Left renal cortex interstitium (tissue), 4 donors: ENCODE measurements at regions not wholly inside any gene's neighbourhood (a gene's known extent, or its start where the extent isn't known, plus 50 kb on each side); places are given as distances from the start of the nearest gene placed in this dataset.
"Not testable (repeated sequence)": the region's sequence is repeated elsewhere in the genome, so short reads cannot be mapped to it uniquely, and the experiment has no call there.

Experiments
- DNase-seq, 4 donors: peaks; one replicate each; pipeline ENCODE4 v3.0.0-alpha.2; 2013; ENCODE audit warnings: low read depth in 4 of 4, low spot score in 2 of 4, missing footprints in 1 of 4

DNA sequence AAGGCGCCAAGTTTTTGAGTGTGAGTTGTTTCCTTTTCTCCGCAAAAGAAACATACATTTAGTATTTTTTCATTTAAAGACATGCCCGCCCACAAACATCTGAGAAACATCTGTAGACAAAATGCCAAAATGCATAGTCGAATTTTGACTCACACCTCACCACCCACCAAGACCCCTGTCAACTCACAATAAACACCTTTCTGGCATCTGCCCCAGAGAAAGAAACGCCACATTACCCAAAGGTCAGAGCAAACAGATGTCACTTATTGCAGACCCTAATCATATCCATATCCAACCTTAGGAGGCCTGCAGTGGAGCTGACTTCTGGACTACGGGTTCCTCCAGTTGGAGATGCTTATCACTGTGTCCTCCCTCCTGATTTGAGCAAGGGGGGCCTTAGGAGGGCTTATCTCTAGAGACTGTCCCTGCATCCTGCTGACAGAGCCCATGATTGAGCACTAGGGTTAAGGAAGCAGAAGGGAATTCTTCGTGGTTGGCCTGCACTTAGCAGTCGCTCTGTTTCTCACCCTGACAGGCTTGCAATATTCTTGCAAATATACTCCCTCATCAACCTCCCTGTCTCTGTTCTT lies 90.5 kb upstream of the TBX18 start:
- no peak for DNase-seq

DNA sequence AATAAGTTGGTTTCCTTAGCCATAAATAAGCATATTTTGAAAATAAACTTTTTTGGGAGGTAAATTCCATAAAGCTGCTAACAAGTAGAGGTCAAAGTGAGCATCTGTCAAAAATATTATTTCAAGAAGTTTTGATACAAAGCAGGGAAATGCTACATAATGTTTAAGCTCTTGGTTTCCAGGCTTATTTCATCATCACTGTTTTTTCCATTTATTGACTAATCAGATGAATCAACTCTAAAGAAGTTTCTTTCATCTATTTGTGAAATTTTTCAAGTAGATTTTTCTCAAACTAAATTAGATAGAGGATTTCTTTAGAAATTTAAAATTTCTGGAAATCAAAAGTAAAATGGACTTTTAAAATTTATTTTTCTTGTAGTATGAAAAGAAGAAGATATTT lies 89.5 kb upstream of the TBX18 start:
- no peak for DNase-seq

DNA sequence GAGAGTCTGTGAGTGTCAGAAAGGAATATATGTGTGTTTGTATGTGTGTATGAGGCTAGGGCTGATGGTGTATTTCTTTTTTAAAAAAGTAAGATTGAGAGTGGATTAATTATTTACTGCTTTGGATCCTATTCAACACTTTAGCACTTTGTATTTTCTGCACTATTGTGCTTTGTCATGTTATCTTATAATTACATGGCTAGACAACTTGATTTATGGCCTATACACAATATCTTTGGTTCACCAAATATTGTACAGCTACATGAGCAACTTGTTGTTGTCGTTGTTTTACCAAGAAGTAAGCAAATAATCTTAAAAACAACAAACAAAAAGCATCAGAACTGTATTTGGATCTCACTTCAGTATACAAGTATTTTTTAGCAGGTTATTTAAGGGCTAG lies 84.6 kb upstream of the TBX18 start:
- no peak for DNase-seq

DNA sequence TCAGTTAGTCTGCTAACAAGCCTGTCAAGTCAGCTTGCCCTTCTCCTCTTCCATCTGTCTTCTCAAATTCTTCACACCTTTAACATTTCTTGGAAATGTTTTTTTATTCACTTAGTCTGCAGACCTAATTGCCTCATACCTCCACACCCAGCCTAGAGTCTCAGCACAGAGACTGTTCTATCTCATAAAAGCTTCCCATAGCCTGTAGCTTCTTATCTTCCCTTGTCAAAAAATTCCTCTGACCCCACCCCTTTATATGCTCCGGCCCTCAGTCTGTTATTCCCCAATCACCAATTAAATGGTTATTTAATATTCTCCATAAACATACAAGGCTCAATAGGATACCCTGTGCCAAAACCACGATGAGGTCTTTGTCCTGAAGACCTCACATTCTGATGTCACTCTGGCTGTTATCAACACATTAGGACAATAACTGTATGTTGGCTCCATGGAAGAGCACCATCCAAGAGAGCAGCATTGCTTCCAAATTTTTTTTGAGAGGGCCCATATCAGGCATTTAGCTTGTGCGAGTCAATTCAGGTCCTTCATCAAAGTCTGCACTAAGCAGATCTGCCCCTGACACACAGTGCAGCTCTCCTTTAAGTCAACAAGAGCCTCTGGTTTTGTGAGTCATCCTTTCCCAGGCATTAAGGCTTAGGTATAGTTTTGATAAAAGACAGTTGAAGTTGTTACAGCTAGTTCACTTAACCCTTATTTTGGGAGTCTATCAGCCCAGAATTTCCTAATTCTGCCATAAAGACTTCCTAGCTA lies 83.2 kb upstream of the TBX18 start:
- DNase-seq, result no peak

DNA sequence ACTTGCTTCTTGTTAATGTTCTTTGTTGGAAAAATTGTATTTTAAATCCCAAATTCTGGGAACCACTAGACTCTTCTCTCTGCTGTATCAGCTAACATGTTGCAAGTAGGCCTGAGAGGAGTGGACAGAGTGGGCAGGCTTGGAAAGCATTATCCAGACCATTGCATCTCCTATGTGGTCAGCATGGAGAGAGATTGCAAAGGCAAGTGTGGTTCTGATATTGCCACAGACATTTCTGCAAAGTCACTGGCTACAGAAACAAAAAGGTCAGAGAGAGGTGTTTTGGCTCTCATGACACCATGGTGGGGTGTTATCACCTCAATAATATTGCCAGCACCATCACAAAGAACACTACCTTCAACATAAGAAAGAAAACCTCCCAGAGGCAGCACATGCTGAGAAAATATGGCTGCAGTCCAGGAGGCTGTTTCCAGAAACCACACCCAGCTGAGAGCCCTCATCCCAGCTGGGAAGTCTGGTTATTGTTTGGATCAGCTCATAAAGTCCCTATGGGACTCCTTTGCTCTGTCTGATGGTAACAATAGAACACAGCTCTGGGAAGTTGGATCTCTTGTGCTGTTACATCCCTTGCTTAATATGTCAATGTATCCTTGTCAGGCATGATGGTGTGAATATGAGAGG lies 78.2 kb upstream of the TBX18 start:
- no peak for DNase-seq

DNA sequence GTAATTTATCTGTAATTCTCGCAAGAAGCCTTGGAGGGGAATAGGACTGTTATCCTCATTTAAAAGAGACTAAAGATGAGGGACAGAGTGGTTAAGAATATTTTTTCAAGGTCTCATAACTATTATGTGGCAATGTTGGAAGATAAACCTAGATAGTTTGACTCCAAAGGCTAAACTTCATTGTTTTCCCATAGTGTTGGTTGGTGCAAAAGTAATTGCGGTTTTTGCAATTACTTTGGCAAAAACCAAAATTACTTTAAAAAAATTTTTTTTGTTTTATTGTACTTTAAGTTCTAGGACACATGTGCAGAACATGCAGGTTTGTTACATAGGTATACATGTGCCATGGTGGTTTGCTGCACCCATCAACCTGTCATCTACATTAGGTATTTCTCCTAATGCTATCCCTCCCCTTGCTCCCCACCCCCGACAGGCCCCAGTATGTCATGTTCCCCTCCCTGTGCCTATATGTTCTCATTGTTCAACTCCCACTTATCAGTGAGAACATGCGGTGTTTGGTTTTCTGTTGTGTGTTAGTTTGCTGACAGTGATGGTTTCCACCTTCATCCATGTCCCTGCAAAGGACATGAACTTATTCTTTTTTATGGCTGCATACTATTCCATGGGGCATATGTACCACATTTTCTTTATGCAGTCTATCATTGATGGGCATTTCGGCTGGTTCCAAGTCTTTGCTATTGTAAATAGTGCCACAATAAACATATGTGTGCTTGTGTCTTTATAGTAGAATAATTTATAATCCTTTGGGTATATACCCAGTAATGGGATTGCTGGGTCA lies 72.9 kb upstream of the TBX18 start:
- not testable (repeated sequence) for DNase-seq

DNA sequence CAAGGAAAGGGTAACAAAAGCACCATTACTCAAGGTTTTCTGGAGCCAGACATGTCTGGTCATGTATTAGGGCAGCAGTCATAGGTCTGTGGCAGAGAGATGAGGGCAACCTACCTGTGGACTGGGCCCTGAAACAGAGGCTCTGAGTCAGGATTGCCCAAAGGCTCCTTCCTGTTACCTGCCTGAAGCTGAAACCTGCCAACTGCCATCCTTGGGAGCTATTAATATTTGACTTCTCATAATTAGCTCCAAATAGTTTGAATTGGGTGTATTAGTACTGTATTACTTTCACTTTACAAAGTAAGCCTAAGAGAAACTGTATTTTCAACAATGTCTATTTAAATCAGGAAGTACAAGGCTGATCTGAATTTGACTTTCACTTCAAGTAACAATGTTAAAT lies 72.0 kb upstream of the TBX18 start:
- no peak for DNase-seq

DNA sequence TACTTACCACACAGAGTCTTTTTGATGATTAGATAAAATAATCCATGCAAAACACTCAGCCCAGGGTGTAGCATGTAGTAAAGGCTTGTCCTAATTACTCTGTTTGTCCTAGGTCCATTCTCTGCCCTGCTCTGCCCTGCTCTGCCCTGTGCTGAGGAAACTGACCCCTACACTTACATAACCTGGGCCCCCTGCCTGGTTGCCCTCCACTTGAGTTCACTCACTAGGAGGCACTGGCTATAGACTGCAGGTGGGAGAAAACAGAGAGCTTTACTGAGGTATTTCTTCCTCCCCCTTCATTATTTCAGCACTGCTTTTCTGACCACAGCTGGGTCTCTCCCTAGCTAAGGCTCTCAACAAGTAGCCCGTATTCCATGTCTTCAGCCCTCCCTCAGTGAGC lies 70.9 kb upstream of the TBX18 start:
- DNase-seq, result no peak

DNA sequence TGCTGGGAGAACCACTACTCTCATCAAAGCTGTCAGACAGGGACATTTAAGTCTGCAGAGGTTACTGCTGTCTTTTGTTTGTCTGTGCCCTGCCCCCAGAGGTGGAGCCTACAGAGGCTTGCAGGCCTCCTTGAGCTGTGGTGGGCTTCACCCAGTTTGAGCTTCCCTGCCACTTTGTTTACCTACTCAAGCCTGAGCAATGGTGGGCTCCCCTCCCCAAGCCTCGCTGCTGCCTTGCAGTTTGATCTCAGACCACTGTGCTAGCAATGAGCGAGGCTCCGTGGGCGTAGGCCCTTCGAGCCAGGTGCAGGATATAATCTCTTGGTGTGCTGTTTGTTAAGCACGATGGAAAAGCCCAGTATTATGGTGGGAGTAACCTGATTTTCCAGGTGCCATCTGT lies 67.5 kb upstream of the TBX18 start:
- DNase-seq, result not testable (repeated sequence)

DNA sequence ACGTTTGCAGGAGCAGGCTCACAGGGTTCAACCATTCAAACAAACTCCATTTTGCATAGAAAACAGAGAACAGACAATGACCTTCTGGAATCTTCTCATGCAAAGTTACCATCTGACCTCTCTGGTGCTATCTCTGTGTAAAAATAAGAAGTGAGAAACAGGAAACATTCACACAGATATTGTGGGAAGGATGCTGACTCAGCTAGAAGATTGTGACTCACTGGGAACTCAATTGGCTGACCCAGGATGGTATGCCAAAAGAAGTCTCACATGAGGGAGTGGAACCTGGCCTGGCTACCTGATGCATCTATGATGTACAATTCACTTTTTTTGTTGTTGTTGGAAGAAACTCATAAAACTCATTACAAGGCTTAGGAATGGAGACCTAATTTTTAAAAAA lies 61.1 kb upstream of the TBX18 start:
- no peak for DNase-seq

DNA sequence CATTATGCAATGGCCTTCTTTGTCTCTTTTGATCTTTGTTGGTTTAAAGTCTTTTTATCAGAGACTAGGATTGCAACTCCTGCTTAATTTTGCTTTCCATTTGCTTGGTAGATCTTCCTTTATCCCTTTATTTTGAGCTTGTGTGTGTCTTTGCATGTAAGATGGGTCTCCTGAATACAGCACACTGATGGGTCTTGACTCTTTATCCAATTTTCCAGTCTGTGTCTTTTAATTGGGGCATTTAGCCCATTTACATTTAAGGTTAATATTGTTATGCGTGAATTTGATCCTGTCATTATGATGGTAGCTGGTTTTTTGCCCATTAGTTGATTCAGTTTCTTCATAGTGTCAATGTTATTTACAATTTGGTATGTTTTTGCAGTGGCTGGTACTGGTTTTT lies 56.9 kb upstream of the TBX18 start:
- DNase-seq, result not testable (repeated sequence)

DNA sequence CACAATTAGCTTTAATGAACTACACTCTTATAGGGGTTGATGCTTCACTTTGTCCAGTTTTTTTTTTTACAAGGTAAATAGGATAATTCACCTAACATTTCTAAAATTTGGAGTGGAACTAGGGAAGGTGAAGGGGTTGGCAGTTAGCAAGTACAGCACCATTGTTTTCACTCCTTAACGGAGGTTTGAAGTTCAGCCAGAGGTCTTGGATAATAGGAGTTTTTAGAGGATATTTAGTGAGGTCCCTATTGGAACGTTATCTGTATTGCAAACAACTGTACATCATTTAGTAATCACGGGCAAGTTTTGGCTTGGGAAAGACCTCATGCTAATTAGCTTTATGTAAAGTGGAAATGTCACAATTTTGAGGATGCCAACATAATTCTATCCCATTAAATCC lies 52.3 kb upstream of the TBX18 start:
- DNase-seq, result no peak

DNA sequence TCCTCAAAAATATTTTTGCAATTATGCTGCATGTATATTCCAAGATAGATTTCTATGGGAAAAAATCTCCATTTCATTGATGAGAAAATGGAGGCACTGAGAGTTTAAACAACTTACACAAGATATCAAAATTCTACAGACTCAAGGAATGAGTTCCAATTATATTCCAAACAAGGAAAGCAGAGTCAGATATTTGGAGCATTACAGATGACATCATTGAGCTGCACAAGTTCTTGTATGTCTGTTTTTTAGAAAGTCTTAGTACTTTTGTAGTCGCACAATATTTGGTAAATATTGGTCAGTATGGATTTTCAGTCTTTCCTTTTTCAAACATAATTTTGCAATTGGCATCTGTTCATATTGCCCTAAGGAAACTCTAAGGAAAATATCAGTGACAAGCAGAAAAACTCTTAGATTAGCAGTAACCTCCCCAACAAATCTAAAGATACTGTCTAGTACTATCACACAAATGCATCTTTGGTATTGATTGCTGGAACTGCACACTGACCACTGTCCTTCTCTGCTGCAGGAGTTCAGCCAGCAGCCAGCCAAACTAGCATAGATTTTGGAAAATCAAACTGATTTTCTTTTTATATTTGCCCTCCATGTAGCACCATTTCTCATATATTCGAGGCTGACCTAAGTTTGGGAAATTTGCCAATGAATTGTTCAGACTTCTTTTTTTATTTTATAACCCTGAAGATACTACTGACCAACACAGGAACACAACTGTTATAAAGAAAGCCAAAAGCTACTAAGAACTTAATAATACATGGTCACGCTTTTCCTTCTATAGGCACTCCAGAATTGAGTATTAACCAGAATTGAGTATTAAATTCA lies 51.7 kb upstream of the TBX18 start:
- DNase-seq, result no peak
